ENCODE measurements at regions not wholly inside any gene's neighbourhood (a gene's known extent, or its start where the extent isn't known, plus 50 kb on each side); places are given as distances from the start of the nearest gene placed in this dataset.

DNA sequence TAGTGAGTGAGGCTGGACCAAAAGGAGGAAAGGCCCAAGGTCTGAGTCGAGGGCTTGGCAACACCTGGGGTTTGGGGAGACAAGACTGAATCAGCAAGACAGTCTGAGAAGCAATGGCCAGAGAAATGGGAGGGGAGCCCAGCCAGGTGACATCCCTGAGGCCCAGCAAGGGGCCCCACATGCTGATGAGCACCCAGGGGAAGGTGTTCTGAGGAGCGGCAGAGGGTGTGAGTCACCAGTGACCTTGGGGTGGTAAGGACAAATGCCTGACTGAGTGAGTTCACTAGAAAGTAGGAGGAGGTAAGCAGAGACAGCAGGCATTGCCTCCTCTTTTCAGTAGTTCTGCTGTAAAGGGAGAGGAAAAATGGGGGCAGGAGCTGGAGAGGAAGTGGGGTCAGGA lies 192.4 kb upstream of the GALNT2 start:
- Histone ChIP-seq H3K9ac (ENCODE audit: low read length) (no peak overlapping the region), H3K27ac (ENCODE audit: low read length) (no peak overlapping the region), H3K79me2 (replicated peaks; ENCODE audit: insufficient read depth, low read length) (no peaks in the 10 kb centered on the region), H3F3A (ENCODE audit: insufficient read depth, low read length, poor library complexity, severe bottlenecking) (no peaks in the 10 kb centered on the region), H3K4me3 (ENCODE audit: low read length) (no peak overlapping the region), H4K20me1 (ENCODE audit: insufficient read depth) (no peaks in the 10 kb centered on the region), H2AFZ (ENCODE audit: low read depth, low read length) (no peak overlapping the region), H3K27me3 (ENCODE audit: insufficient read depth, low read depth, low read length) (no peaks in the 10 kb centered on the region), H3K4me2 (ENCODE audit: low read length) (no peak overlapping the region), H3K36me3 (ENCODE audit: insufficient read depth, low read length) (no peaks in the 10 kb centered on the region), H3K9me3 (ENCODE audit: low read length) (no peaks in the 10 kb centered on the region), H3K9me2 (ENCODE audit: insufficient read depth, low read length) (no peaks in the 10 kb centered on the region)
- TF ChIP-seq CTCF (IDR thresholded peaks at IDR 0.05; ENCODE audit: poor library complexity, severe bottlenecking) (no peak), EZH2 (IDR thresholded peaks at IDR 0.05; ENCODE audit: borderline replicate concordance, insufficient read depth, low read length, poor library complexity, severe bottlenecking) (no peak), POLR2AphosphoS5 (IDR thresholded peaks at IDR 0.05) (no peak), RAD21 (conservative IDR thresholded peaks at IDR 0.05) (no peak), TAF1 (IDR thresholded peaks at IDR 0.05; ENCODE audit: low read depth) (no peak), EP300 (conservative IDR thresholded peaks at IDR 0.05; ENCODE audit: poor library complexity, severe bottlenecking) (no peak), SMC3 (conservative IDR thresholded peaks at IDR 0.05; ENCODE audit: poor library complexity) (no peak)

- H3K79me2 ChIP-seq (replicated peaks; ENCODE audit: insufficient read depth, low read length) = no peaks in the 10 kb centered on the region
- H3K36me3 ChIP-seq (ENCODE audit: insufficient read depth, low read length) = no peaks in the 10 kb centered on the region
These were observed 192.0 kb upstream of the GALNT2 start for GRCh38 chr1:229875086-229875485.

More at GRCh38 chr1:229875086-229875485, 192.0 kb upstream of the GALNT2 start:
- TF ChIP-seq SMC3 (conservative IDR thresholded peaks at IDR 0.05; ENCODE audit: poor library complexity) (no peak), REST (IDR thresholded peaks at IDR 0.05; ENCODE audit: borderline replicate concordance) (no peak), RAD21 (conservative IDR thresholded peaks at IDR 0.05) (no peak), EZH2 (IDR thresholded peaks at IDR 0.05; ENCODE audit: borderline replicate concordance, insufficient read depth, low read length, poor library complexity, severe bottlenecking) (no peak)
- Histone ChIP-seq H3F3A (ENCODE audit: insufficient read depth, low read length, poor library complexity, severe bottlenecking) (no peaks in the 10 kb centered on the region), H4K20me1 (ENCODE audit: insufficient read depth) (no peaks in the 10 kb centered on the region), H3K4me2 (ENCODE audit: low read length) (no peak overlapping the region), H2AFZ (ENCODE audit: low read depth, low read length) (no peak overlapping the region), H3K9me3 (ENCODE audit: low read length) (no peaks in the 10 kb centered on the region), H3K4me3 (ENCODE audit: low read length) (no peak overlapping the region), H3K9me2 (ENCODE audit: insufficient read depth, low read length) (no peaks in the 10 kb centered on the region), H3K27ac (ENCODE audit: low read length) (no peak overlapping the region), H3K9ac (ENCODE audit: low read length) (no peak overlapping the region), H3K27me3 (ENCODE audit: insufficient read depth, low read depth, low read length) (no peaks in the 10 kb centered on the region)
